IMR-90 (cell line): ENCODE measurements at regions not wholly inside any gene's neighbourhood (a gene's known extent, or its start where the extent isn't known, plus 50 kb on each side); places are given as distances from the start of the nearest gene placed in this dataset.

Source experiments
- ATAC-seq: fragments of 200-7000 bp; cut with Tn5 transposase; 2 replicates; pipeline ENCODE4 v1.9.1; 2020; ENCODE audit warnings: low read depth, mild to moderate bottlenecking, moderate library complexity
- BruUV-seq: library from RNA; stranded (reverse); fragments of 400-500 nt; replicated peaks from 2 replicates; lab custom pipeline; 2021; lab: Mats Ljungman, UMichigan
- CTCF ChIA-PET: fragments of 300-600 bp; formaldehyde crosslinking; extraction: SDS; loops from one replicate; lab custom pipeline; 2021; ENCODE audit warnings: antibody characterized with exemption; lab: Yijun Ruan, JAX
- POLR2A ChIA-PET: fragments of 300-600 bp; sonication (Branson Sonifier 250); formaldehyde crosslinking; loops from one replicate; lab custom pipeline; 2022; ENCODE audit warnings: antibody characterized with exemption; ENCODE audit not compliant: unreplicated experiment; lab: Charles Lee
- DNase-seq: peaks from one replicate; pipeline ENCODE4 v3.0.0; 2013
- H2AFZ ChIP-seq: replicated peaks from 2 replicates; pipeline ENCODE3; 2013; ENCODE audit warnings: low read length, mild to moderate bottlenecking; ENCODE audit not compliant: poor library complexity
- H2AK5ac ChIP-seq: 2 replicates; pipeline ENCODE4 v1.6.1; 2013; ENCODE audit warnings: low read depth, low read length, inconsistent platforms
- H2AK9ac ChIP-seq: replicated peaks from 2 replicates; pipeline ENCODE3; 2013; ENCODE audit warnings: mild to moderate bottlenecking, low read depth, low read length, moderate library complexity; ENCODE audit not compliant: poor library complexity
- H2BK120ac ChIP-seq: 2 replicates; pipeline ENCODE4 v1.6.1; 2013; ENCODE audit warnings: low read depth, low read length, inconsistent platforms
- H2BK15ac ChIP-seq: 3 replicates; pipeline ENCODE4 v1.6.1; 2013; ENCODE audit warnings: low read depth, low read length, inconsistent platforms
- H2BK20ac ChIP-seq: 2 replicates; pipeline ENCODE4 v1.6.1; 2013; ENCODE audit warnings: low read depth, mild to moderate bottlenecking, inconsistent platforms, low read length, moderate library complexity
- H2BK5ac ChIP-seq: 2 replicates; pipeline ENCODE4 v1.6.1; 2013; ENCODE audit warnings: mild to moderate bottlenecking, low read depth, low read length, inconsistent platforms; ENCODE audit not compliant: poor library complexity, severe bottlenecking
- H3K14ac ChIP-seq: replicated peaks from 2 replicates; pipeline ENCODE4 v1.6.1; 2013; ENCODE audit warnings: low read depth, low read length, inconsistent platforms
- H3K18ac ChIP-seq: 2 replicates; pipeline ENCODE4 v1.6.1; 2013; ENCODE audit warnings: low read depth, low read length, control low read depth
- H3K23ac ChIP-seq: 2 replicates; pipeline ENCODE4 v1.6.1; 2013; ENCODE audit warnings: low read depth, low read length, inconsistent platforms
- H3K27ac ChIP-seq: 2 replicates; pipeline ENCODE4 v1.5.1; 2013; ENCODE audit warnings: mild to moderate bottlenecking, control low read depth, low read length; ENCODE audit not compliant: insufficient read depth
- H3K27me3 ChIP-seq: 2 replicates; pipeline ENCODE4 v1.6.1; 2013; ENCODE audit warnings: low read length; ENCODE audit not compliant: control insufficient read depth, insufficient read depth
- H3K36me3 ChIP-seq: 2 replicates; pipeline ENCODE4 v1.6.1; 2013; ENCODE audit warnings: low read length, mixed read lengths; ENCODE audit not compliant: control insufficient read depth, insufficient read depth
- H3K4ac ChIP-seq: 2 replicates; pipeline ENCODE4 v1.6.1; 2013; ENCODE audit warnings: low read depth, low read length, inconsistent platforms
- H3K4me1 ChIP-seq: 2 replicates; pipeline ENCODE4 v1.6.1; 2013; ENCODE audit warnings: low read length, mixed read lengths; ENCODE audit not compliant: control insufficient read depth, insufficient read depth
- H3K4me2 ChIP-seq: 2 replicates; pipeline ENCODE4 v1.6.1; 2013; ENCODE audit warnings: low read depth, mild to moderate bottlenecking, control low read depth, low read length, moderate library complexity
- H3K4me3 ChIP-seq: 2 replicates; pipeline ENCODE4 v1.5.1; 2013; ENCODE audit warnings: low read depth, mild to moderate bottlenecking, control low read depth, low read length, moderate library complexity; ENCODE audit not compliant: insufficient read depth
- H3K56ac ChIP-seq: 2 replicates; pipeline ENCODE4 v1.6.1; 2013; ENCODE audit warnings: low read length, inconsistent platforms; ENCODE audit not compliant: insufficient read depth; ENCODE audit errors: extremely low read depth
- H3K79me1 ChIP-seq, 2 experiments: 2 replicates each; pipeline ENCODE4 v1.6.1; 2013; ENCODE audit warnings: low read length in 2 of 2, inconsistent platforms in 1 of 2, low read depth in 1 of 2
- H3K9ac ChIP-seq: 2 replicates; pipeline ENCODE4 v1.6.1; 2013; ENCODE audit warnings: low read depth, low read length, control low read depth
- H3K9me1 ChIP-seq: 2 replicates; pipeline ENCODE4 v1.6.1; 2013; ENCODE audit warnings: low read length, inconsistent platforms; ENCODE audit not compliant: insufficient read depth
- H3K9me3 ChIP-seq: 2 replicates; pipeline ENCODE4 v1.6.1; 2013; ENCODE audit warnings: low read length; ENCODE audit not compliant: control insufficient read depth, insufficient read depth
- H4K20me1 ChIP-seq: 2 replicates; pipeline ENCODE4 v1.6.1; 2013; ENCODE audit warnings: low read length, inconsistent platforms; ENCODE audit not compliant: insufficient read depth
- H4K5ac ChIP-seq: 2 replicates; pipeline ENCODE4 v1.6.1; 2013; ENCODE audit warnings: mild to moderate bottlenecking, low read depth, low read length, control low read depth
- H4K8ac ChIP-seq, 2 experiments: 2 replicates each; pipeline ENCODE4 v1.6.1; 2013; ENCODE audit warnings: low read depth in 2 of 2, low read length in 2 of 2, control low read depth in 1 of 2, inconsistent platforms in 1 of 2
- H4K91ac ChIP-seq: 2 replicates; pipeline ENCODE4 v1.6.1; 2013; ENCODE audit warnings: low read depth, low read length, inconsistent platforms; ENCODE audit not compliant: insufficient read depth
- MAFK ChIP-seq: IDR thresholded peaks from 2 replicates; pipeline ENCODE4 v1.6.1; 2012; ENCODE audit warnings: low read depth, low read length, improper control_type of control experiment
- MXI1 ChIP-seq: IDR thresholded peaks from 2 replicates; pipeline ENCODE4 v1.6.1; 2012; ENCODE audit warnings: low read depth, mild to moderate bottlenecking, low read length, moderate library complexity, borderline replicate concordance
- WGBS, 2 experiments: methylation state at CpG; one replicate each; pipeline versions ENCODE4 v1.1.5 to v1.1.7; 2013; ENCODE audit warnings: missing lambda C conversion rate in 2 of 2; ENCODE audit not compliant: insufficient read length in 1 of 2; ENCODE audit errors: extremely low coverage in 2 of 2; 5-methylcytosine and 5-hydroxymethylcytosine counted together
- dilution Hi-C: fragments of 300-500 bp; cut with HindIII; formaldehyde crosslinking; loops from one replicate; pipeline ENCODE4 v1.14.3; 2018; ENCODE audit warnings: low sequenced_read_pairs; ENCODE audit not compliant: unreplicated experiment
- in situ Hi-C: fragments of 300-500 bp; cut with MboI; formaldehyde crosslinking; loops from 3 replicates; pipeline ENCODE4 v1.14.3; 2019; ENCODE audit warnings: low sequenced_read_pairs, inconsistent platforms, mixed read lengths
- intact Hi-C: fragments of 100-400 bp; cut with micrococcal nuclease; formaldehyde crosslinking; loops from 2 replicates; pipeline ENCODE4 v1.10.0; 2022
- TF ChIP-seq, protein P1 (sequence below): conservative IDR thresholded peaks from 2 replicates; pipeline ENCODE4 v1.5.1; 2012; ENCODE audit warnings: mild to moderate bottlenecking, low read depth, low read length, improper control_type of control experiment
- TF ChIP-seq, protein P2 (sequence below): fragments of 150-350 bp; IDR thresholded peaks from 2 replicates; pipeline ENCODE4 v1.6.1; 2016; ENCODE audit warnings: low read depth, mild to moderate bottlenecking, low read length, moderate library complexity, borderline replicate concordance

DNA sequence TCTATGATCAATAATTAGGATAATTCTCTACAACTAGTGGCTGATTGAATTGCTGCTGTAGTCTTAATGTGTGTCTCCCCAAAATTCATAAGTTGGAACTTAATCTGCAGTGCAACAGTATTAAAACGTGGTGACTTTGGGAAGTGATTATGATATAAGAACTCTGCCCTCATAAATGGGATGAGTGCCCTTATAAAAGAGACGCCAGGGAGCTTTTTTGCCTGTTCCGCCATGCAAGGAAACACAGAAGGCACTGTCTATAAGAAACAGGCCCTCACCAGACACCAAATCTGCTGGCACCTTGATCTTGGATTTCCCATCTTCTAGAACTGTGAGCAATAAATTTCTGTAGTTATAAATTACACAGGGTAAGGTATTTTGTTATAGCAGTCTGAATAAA is 161.0 kb downstream of the ALX1 start:
- Histone ChIP-seq H3K27me3 (no peaks in the 10 kb centered on the region), H4K5ac (no peak overlapping the region), H2AFZ (no peak overlapping the region), H3K18ac (no peak overlapping the region), H3K56ac (no peak overlapping the region), H4K8ac (no peak overlapping the region), H2BK20ac (no peak overlapping the region), H4K20me1 (no peaks in the 10 kb centered on the region), H3K27ac (no peak overlapping the region), H3K4me2 (no peak overlapping the region), H3K4me3 (no peak overlapping the region), H3K4ac (no peak overlapping the region), H3K9ac (no peak overlapping the region), H3K9me3 (no peaks in the 10 kb centered on the region), H4K91ac (no peak overlapping the region), H3K14ac (no peak overlapping the region), H2BK5ac (no peak overlapping the region), H3K79me1 (no peaks in the 10 kb centered on the region), H3K4me1 (no peaks in the 10 kb centered on the region), H2BK120ac (no peak overlapping the region), H2BK15ac (no peak overlapping the region), H3K9me1 (no peaks in the 10 kb centered on the region), H3K23ac (no peak overlapping the region), H2AK9ac (no peak overlapping the region), H3K36me3 (no peaks in the 10 kb centered on the region), H2AK5ac (no peak overlapping the region)
- BruUV-seq: no TSS peak
- POLR2A ChIA-PET: no interaction called here
- CTCF ChIA-PET: no interaction called here
- no peak for DNase-seq
- dilution Hi-C loops: no loop called here
- in situ Hi-C loops: no loop called here
- intact Hi-C loops: no loop called here
- no peak for ATAC-seq
- WGBS, 2 experiments: no CpG with 5 or more reads among the region's 3 CpGs
- TF ChIP-seq MXI1: no peak
- TF ChIP-seq, protein P1, sequence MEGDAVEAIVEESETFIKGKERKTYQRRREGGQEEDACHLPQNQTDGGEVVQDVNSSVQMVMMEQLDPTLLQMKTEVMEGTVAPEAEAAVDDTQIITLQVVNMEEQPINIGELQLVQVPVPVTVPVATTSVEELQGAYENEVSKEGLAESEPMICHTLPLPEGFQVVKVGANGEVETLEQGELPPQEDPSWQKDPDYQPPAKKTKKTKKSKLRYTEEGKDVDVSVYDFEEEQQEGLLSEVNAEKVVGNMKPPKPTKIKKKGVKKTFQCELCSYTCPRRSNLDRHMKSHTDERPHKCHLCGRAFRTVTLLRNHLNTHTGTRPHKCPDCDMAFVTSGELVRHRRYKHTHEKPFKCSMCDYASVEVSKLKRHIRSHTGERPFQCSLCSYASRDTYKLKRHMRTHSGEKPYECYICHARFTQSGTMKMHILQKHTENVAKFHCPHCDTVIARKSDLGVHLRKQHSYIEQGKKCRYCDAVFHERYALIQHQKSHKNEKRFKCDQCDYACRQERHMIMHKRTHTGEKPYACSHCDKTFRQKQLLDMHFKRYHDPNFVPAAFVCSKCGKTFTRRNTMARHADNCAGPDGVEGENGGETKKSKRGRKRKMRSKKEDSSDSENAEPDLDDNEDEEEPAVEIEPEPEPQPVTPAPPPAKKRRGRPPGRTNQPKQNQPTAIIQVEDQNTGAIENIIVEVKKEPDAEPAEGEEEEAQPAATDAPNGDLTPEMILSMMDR: no peak
- TF ChIP-seq MAFK: no peak
- TF ChIP-seq, protein P2, sequence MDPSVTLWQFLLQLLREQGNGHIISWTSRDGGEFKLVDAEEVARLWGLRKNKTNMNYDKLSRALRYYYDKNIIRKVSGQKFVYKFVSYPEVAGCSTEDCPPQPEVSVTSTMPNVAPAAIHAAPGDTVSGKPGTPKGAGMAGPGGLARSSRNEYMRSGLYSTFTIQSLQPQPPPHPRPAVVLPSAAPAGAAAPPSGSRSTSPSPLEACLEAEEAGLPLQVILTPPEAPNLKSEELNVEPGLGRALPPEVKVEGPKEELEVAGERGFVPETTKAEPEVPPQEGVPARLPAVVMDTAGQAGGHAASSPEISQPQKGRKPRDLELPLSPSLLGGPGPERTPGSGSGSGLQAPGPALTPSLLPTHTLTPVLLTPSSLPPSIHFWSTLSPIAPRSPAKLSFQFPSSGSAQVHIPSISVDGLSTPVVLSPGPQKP: no peak
